Fibroblast of skin of left biceps (primary cell): ENCODE measurements at regions not wholly inside any gene's neighbourhood (a gene's known extent, or its start where the extent isn't known, plus 50 kb on each side); places are given as distances from the start of the nearest gene placed in this dataset.
"Not testable (repeated sequence)": the region's sequence is repeated elsewhere in the genome, so short reads cannot be mapped to it uniquely, and the experiment has no call there.

Experiments
- DNase-seq, 2 experiments: peaks; one replicate each; pipeline ENCODE4 v3.0.0-alpha.2; 2013; ENCODE audit warnings: low read depth in 2 of 2

DNA sequence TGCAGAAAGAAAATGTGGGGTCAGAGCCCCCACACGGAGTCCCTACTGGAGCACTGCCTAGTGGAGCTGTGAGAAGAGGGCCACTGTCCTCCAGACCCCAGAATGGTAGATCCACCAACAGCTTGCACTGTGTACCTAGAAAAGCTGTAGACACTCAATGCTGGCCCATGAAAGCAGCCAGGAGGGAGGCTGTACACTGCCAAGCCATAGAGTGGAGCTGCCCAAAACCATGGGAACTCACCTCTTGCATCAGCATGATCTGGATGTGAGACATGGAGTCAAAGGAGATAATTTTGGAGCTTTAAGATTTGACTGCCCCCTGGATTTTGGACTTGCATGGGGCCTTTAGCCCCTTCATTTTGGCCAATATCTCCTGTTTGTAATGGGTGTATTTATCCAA, 452.3 kb downstream of the MRPL39 start:
- DNase-seq, result not testable (repeated sequence)

DNA sequence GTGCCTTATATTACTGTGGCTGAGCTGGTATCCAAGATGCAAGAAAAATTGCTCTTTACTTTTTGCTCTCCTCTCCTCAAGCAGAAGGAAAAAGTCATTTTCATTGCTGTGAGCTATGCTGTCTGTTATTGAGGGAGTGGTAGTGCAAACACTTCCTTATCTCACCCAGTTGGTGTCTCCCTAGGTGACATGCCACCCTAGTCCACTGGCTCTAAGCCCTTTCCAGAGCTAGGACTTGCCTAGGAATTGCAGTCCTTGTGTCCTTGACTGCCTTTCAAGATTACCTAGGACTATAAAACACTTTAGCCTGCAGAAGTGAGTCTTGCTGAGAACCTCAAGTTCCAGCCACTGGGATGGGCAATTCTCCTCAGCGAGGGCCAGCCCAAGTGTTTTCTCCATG, 458.3 kb downstream of the MRPL39 start:
- no peak for DNase-seq

DNA sequence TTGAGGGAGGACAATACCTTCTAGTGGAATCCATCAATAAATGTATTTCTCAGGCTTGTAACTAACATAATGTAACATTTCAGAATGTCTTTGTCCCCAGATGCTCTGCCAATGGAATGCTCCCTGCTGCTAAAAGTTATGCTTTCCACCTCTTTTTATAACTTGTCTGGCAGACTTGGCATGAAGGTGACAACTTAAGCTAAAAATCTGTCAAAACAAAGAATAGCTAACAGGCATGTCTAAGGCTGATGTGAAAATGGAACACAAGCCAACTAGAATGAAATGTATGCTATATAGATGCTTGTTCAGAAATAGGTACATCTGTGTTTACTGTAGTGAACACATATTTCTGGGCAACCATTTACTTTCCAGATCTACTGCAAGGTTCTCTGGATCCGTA, 467.9 kb downstream of the MRPL39 start:
- DNase-seq, result no peak

DNA sequence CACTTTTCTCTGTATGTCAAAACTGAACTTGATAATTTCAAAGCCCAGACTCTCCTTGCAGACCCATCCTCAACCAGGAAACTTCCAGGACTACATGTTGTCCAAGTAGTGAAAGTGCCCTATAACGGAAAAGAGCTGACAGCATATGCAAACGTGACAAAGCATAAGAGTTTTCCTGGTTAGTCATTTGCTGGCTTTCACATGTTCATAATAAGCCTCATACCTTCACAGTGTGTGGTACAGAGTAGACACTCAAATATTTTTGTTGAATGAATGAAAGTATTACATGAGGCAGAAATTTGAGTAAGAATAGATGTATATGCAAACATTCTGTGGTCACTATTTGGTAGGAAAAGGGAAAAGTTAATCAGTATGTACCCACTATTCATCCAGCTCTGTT, 473.3 kb downstream of the MRPL39 start:
- DNase-seq, result peak; percentile 46 to 57

DNA sequence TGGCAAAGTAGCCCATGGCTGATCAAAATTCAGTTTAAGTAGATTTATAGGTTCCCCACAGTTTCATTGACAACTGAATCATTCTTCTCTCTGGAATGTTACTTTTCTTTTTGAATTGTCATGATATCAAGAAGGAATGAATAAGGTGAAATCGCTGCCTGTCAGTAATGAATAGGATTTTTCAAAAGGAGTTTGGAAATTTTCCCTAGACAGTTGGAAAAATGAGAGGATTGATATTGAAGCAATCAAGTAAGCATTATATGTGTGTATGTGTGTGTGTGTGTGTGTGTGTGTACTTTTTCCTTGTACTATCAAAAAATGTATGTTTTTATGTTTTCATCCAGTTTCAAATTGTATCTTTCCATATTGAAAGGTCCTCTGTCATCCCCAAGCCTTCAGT, 479.5 kb downstream of the MRPL39 start:
- no peak for DNase-seq

DNA sequence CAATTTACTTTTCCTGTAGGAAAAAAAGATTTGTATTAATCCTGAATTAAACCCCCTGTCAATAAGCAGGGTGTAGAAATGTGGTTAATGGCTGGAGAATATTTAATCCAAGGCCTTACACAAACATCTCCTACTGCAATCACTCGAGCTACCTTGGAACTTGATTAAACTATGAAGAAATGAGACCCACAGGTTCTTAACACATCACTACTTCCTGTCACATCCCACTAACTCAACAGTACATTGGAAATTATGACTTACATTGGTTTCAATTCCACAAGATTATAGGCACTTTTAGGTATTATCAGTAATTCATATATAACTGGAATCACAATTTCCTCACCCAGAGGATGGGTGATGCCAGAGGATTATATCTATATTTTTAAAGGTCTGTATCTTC, 480.3 kb downstream of the MRPL39 start:
- DNase-seq, result no peak

DNA sequence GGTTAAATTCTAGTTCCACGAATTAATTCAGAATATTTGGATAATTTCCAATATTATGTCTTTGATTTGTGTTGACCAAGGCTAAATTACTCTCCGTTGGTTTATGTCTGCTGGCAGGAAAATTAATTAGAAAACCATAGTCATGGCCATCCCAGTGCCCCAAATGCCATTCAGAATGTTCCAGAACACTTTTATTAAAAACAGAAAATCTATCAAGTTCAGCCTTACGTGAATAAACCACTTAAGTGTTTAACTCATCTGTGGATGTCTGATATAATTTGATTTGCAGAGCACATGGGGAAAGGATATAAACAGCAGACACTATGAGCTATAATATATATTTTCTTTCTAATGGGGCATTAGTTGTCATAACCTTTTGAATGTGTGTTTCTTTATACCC, 480.7 kb downstream of the MRPL39 start:
- no peak for DNase-seq

DNA sequence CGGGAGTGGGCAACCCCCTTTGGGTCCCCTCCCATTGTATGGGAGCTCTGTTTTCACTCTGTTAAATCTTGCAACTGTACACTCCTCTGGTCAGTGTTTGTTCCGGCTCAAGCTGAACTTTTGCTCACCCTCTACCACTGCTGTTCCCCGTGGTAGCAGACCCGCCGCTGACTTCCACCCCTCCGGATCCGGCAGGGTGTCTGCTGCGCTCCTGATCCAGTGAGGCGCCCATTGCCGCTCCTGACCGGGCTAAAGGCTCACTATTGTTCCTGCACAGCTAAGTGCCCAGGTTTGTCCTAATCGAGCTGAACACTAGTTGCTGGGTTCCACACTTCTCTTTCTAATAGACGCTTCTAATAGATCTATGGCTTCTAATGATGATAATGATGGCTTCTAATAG, 488.6 kb downstream of the MRPL39 start:
- no peak for DNase-seq

DNA sequence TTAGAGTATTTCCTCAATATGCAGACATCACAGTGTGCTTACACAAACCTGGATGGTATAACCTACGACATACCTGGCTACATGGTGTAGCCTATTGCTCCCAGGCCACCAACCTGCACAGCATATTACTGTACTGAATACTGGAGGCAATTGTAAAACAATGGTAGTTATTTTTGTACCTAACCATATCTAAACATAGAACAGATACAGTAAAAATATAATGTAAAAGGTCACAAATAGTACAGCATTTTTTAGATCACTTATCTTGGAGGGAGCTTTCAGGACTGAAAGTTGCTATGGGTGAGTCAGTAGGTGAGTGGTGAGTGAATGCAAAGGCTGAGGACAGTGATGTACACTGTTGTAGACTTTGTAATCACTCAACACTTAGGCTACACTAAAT, 492.3 kb downstream of the MRPL39 start:
- peak in 1 of 2 experiments; percentile 12 for DNase-seq

DNA sequence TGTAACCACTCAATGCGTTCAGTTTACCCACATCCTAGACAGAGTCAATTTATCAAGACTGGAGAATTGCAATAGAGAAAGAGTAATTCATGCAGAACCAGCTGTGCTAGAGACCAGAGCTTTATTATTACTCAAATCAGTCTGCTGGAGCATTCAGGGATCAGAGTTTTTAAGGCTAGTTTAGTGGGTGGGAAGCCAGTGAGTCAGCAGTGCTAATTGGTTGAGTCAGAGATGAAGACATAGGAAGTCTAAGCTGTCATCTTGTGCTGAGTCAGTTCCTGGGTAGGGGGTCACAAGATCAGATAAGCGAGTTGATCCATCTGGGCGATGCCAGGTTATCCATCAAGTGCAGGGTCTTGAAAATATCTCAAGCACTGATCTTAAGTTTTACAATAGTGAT, 499.6 kb downstream of the MRPL39 start:
- peak; percentile 68 to 70 for DNase-seq

DNA sequence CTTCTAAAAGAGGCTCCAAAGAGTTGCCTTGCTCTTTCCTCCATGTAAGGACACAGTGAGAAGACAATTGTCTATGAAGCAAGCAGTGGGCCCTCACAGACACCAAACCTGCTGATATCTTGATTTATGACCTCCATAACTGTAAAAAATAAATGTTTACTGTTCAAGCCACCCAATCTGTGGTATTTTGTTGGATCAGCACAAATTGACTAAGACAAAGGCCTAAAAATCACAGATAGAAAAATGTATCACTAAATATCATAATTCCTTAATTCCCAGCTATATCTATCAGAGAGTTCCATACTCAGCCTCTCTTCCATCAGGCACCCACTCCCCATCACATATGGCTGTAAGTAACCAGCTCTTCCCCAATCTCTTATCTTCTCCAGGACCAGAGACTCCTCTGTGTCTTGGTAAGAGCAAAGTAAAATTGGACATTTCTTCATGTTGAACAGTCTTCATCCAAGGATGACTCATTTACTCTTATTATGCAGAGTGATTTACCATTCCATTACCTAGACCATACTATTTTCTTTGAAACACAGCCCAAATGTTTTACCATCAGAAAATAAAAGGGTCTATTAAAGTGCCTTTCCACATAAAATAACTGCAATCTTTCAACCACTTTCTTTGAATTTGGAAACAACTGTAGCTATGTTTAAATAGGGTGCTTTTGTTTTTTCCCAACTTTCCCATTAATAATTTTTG, 503.6 kb downstream of the MRPL39 start:
- DNase-seq, result no peak

DNA sequence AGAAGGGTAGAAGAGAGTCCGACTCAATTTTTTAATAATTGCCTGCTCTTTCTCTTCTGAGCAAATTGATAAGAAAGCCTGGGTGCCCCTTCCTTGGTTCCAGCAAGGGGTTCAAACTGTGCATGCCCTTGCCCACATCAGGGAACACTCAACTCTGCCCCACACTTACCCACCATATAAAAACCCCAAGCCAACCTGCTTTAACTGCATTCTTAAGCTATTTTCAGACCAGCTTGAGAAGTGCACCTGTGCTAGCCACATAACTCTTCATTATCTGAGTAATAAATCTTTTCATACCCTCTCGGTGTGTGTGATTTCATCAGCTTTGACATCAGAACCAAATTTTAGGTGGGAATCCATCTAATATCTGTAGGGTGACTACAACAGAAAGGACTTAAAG, 509.6 kb downstream of the MRPL39 start:
- DNase-seq, result no peak

DNA sequence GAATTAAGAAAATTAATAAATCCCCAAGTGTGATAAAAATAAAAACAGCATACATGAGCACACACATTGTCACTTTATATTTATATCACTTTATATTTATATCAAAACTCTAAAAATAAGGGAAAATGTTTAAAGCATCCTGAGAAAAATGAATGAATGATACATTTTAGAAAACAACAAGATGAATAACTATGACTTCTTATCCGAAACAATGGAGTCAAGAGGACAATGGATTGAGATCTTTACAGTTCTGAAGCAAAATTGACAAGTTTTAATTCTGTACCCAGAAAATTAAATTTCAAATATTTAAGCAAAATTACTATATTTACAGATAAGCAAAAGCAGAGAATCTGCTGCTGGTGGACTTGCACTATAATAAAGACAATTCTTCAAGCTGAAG, 512.6 kb downstream of the MRPL39 start:
- no peak for DNase-seq

DNA sequence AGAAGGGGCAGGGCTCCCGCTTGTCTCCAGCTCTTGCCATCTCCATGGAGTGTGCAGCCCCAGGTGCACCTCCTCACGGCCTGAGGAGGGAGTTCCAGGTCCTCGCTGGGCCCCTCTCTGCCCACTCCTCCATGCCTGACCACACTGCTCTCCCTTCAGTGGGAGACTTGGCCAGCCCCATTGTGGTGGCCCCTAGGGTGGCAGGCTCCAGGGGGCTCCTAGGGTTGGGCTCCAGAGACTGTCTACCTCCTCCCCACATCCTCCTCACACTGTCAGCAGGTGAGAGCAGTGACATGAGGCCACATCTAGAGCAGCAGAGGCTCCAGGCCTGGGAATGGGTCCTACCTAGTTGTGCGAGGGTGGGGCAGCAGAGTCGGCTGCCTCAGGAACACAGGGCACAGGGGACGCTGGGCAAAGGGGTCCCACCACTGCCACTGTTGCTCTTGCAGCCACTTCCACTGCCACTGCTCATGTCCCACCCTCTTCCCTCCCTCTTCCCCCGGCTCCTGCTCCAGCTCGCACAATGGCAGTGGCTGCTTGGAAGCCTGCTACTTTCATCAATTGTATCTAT, 514.8 kb downstream of the MRPL39 start:
- no peak for DNase-seq

DNA sequence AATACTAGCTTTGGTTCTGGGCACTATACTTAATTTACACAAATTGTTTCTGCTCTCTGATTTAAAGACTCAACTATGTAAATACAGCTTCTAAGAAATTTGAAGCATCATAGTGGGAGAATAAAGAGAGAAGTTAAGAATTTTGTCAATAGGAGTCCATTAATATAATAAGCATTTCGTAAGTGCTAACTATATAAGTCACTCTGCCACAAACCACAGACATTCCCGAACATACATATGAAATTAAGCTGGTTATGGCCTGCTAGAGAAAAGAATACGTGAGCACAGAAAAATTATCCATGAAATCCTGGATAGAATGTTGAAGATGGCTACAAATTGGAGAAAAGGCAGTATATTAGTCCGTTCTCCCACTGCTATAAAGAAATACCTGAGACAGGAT, 526.2 kb downstream of the MRPL39 start:
- DNase-seq, result peak; percentile 76 to 83

DNA sequence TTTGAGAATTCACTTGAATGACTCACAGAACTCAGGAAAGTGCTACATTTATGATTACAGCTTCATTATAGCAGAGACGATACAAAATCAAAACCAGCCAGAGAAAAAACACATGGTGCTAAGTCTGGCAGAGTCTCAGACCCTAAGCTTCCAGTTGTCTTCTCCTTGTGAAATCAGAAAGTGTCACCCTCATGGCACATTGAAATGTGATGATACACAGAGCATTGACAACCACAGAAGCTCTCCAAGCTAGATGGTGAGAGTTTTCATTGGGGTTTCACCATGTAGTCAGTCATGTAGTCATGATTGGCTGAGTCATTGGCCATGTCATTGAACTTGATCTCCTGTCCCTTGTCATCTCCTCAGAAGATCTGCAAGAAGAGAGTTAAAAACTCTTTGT, 526.6 kb downstream of the MRPL39 start:
- peak; percentile 42 to 56 for DNase-seq

DNA sequence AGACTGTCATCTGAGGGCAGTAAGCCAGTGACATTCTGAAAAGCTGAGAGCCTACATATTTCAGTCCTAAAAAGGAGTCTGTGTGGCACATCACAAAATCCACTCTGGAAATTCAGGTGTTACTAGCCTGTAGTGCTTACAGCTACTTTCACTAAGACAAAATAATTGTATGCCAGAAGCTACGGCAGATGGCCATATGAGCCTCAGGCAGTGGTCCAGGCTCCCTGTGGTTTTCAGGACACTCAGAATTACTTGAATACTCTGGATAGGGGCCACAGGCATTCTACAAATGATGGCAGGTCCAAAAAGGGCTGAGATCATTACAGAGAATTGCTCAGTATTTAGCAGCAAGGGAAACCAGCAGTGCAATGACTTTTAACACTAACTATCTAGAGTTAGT, 527.1 kb downstream of the MRPL39 start:
- DNase-seq, result peak; percentile 68 to 72

DNA sequence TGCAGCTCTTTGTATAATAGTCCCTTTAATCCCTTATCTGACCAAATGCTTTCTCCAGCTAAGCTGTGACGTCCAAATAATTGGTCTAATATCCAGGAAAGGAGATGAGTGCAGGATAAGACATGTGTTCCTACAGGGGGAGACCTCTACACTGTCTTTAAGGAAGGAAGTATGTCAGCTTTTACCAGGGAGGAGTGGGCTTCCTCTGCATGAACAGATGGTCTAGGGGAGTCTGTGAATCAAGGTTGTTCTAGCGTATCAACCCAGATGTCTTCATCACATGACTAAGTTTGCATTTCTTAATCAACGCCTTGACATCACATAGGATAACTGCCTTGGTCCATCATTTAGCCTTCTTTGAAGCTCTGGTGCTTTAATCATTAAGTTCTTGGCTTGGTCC, 528.2 kb downstream of the MRPL39 start:
- DNase-seq, result no peak

DNA sequence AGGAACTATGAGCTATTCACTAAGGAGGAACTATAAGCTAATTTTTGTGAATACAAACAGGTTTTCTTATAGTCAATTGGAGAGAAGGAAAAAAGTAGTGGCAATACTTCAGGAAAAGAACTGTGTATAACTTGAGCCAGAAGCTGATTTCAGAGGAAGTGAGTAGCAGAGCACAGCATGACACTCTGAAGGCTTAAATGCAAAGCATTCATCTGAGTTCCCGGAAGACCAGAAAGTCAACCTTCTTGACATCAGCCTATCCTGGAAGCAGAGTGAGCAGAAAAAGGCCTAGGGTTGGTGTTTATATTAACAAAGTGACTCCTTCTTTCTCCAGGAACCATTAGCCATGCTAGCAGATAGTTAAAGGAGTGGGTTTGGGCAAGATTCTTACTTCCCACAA, 545.2 kb downstream of the MRPL39 start:
- DNase-seq, result no peak

DNA sequence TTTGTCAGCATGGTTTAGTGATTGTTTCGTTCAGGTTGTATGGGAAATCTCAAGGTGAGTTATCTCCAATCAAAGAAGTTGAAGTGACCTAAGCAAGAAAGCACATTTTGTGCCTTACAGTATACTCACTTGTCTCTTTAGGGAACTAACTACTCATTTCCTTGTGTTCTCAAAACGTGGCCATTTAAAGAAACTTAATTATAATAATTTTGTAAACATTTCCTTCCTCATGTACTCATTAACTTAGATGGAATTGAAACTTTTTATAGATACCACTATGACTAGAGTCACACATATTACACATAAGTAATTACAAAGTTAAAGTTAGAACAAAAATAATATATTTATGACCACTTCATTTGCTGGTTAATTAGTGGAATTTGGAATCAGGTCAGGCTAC, 552.6 kb downstream of the MRPL39 start:
- no peak for DNase-seq

DNA sequence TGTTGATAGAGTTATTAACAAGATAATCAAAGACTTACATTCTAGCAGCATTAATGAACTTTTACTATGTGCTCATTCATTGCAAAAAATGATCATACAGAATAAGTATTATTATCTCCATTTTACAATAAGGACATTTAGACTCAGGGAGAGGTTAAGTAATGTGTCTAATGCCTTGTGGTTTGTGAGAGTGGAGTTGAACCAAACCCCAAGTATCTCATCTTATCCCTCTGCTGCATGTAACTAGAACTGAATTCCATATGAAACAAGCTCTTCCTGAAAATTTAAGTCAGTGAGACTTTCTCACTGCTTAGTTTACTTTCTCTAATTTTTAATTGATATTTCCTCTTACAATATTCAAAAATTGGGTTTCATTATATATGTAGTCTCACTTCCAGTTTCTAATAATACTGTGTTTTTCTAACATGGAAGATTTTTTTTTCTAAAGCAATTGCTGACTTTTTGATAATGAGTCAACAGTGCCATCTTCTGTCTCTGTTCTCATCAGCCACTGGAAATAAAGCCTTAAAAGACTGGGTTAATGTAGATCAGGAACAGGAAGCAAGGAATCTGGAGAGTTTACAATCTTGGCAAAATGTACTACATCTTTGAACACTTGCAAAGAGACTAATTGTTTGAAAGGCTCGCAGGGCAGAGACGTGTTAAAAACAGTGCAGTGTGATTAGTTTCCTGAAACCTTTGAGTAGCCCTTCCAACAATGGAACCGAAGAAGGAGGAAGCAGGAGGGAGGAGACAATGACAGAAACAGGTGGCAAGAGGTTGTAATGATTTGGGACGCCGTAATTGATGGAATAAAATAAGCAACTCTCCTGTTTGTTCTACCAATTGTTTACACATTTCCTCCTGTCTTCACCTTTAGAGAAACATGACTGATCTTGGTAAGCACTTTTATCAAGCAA, 567.6 kb downstream of the MRPL39 start:
- DNase-seq, result peak; percentile 31 to 32

DNA sequence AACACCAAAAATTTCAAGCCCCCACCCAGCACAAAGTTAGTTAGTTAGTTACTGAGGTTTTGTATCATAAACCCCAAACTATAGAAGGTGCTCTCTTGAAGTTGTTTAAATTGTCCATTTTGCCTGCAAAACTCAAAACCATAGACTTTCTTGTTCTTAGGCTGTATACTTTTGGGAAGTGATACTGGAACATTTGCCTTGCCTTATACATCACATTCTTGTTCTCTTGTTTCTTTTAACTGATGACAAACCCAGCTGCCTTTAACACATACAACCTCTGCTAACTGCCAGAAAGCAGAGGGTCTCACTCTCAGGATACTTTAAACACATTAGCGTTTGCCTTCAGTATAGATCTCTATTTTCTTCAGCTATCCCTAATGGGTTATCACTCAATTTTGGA, 570.5 kb downstream of the MRPL39 start:
- DNase-seq, result no peak

DNA sequence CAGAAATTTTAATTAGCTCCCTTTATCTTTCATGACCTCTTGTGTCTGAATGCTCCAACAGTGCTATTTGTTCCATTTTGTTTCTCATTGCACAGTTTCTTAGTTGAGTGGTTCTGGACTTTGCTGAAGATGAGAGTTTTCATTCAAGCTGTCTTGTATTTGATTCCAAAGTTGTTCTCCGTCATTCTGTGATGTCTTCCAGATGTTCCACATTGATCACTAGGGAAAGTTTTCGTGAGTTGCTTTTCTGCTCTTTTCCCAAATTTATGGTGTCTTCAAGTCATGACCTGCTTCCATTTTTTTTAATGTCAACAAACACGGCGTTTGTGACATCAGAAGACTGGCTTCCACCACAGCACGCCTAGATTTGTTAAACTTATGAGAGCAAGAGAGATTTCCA, 575.5 kb downstream of the MRPL39 start:
- DNase-seq, result no peak
